MG63 (cell line): ENCODE measurements at regions not wholly inside any gene's neighbourhood (a gene's known extent, or its start where the extent isn't known, plus 50 kb on each side); places are given as distances from the start of the nearest gene placed in this dataset.
"Not testable (repeated sequence)": the region's sequence is repeated elsewhere in the genome, so short reads cannot be mapped to it uniquely, and the experiment has no call there.

Experiments used
- DNase-seq: peaks from one replicate; pipeline ENCODE4 v3.0.0-alpha.2; 2020
- H3K27me3 ChIP-seq: fragments of 250-450 bp; sonication (Bioruptor Pico); 2 replicates; pipeline ENCODE4 v1.5.1; 2020; ENCODE audit warnings: mild to moderate bottlenecking, moderate library complexity
- H3K36me3 ChIP-seq: fragments of 250-450 bp; sonication (Bioruptor Pico); 2 replicates; pipeline ENCODE4 v1.5.1; 2020; ENCODE audit warnings: mild to moderate bottlenecking, moderate library complexity
- H3K4me3 ChIP-seq: fragments of 250-450 bp; sonication (Bioruptor Pico); 2 replicates; pipeline ENCODE4 v1.5.1; 2020; ENCODE audit warnings: mild to moderate bottlenecking, moderate library complexity
- H3K9me3 ChIP-seq: fragments of 250-450 bp; sonication (Bioruptor Pico); 2 replicates; pipeline ENCODE4 v1.5.1; 2020; ENCODE audit warnings: mild to moderate bottlenecking, moderate library complexity

DNA sequence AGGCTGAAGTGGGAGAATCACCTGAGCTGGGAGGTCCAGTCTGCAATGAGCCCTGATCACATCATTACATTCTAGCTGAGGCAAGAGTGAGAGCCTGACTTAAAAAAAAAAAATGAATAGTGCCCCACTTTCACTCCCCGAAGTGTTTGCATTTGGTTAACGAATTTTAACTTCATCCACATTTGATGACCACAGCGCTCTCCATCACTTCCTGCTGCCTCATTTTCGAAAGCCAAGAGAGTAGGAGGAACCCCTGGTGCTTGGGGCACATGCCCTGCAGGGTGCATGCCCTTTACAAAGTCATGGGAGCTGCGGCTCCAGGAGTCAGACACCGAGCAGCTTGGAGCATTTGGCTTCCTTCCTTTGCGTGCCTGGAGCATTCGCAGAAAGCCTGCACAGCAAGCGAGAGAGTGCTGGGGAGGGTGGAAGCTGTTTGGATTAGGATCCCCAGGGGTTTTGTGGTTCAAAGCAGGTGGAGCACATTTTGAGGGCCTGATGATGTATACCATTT lies 119.1 kb upstream of the METTL14 start:
- H3K36me3 ChIP-seq, H3K27me3 ChIP-seq, H3K4me3 ChIP-seq, H3K9me3 ChIP-seq: not testable (repeated sequence)
- DNase-seq, result peak; percentile 93

DNA sequence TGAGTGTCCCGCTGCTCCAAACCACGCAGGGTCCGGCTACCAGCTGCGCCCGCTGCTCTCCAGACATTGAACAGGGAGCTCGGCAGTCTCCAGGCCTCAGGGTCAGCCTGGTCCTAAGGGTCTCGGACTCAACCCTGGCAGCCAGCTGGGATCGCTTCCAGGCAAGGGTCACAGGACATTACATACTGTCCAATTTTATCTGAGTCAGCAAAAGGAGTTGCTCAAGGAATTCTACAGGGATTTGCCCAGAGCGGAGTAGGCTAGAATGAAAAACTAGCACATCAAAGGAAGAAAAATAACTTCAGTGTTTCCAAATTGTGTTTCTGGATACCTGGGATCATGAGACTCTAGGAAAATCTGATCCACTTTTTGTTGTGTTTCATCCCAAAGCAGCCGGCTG lies 112.2 kb upstream of the METTL14 start:
- H3K9me3 ChIP-seq, H3K4me3 ChIP-seq, H3K36me3 ChIP-seq, DNase-seq, H3K27me3 ChIP-seq: not testable (repeated sequence)

DNA sequence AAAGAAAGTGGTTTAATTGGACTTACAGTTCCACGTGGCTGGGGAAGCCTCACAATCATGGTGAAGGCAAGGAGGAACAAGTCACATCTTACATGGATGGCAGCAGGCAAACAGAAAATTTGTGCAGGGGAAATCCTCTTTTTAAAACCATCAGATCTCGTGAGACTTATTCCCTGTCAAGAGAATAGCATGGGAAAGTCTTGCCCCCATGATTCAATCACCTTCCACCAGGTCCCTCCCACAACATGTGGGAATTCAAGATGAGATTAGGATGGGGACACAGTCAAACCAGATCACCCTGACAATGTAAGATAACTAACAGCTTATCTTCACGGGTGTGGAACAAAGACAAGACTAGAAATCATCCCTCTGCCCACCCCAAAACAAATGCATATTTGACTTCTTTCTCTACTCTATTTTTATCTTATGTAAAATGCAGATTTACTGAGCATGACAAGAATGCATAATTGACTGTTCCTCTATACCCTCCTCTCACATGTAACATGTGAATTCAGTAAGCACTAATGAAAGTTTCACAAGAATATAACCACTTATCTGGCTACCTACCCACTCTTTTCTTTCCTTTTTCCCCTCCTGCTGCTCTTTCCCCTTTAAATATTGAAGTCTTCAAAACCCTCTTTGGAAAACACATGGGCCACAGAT lies 110.8 kb upstream of the METTL14 start:
- not testable (repeated sequence) for H3K4me3 ChIP-seq, DNase-seq, H3K36me3 ChIP-seq, H3K9me3 ChIP-seq, H3K27me3 ChIP-seq

DNA sequence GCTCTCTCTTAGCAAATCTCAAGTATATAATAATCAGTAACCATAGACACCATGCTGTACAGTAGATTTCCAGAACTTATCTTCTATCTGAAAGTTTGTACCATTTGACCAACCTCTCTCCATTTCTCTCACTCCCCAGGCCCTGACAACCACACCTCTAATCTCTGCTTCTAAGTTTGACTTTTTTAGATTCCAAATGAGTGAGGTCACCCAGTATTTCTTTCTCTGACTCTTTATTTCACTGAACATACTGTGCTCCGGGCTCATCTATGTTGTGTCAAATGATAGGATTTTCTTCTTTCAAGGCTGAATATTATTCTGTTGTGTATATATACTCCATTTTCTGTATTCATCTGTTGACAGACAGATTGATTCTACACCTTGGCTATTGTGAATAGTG lies 110.1 kb upstream of the METTL14 start:
- DNase-seq, H3K36me3 ChIP-seq, H3K4me3 ChIP-seq, H3K9me3 ChIP-seq, H3K27me3 ChIP-seq: not testable (repeated sequence)

DNA sequence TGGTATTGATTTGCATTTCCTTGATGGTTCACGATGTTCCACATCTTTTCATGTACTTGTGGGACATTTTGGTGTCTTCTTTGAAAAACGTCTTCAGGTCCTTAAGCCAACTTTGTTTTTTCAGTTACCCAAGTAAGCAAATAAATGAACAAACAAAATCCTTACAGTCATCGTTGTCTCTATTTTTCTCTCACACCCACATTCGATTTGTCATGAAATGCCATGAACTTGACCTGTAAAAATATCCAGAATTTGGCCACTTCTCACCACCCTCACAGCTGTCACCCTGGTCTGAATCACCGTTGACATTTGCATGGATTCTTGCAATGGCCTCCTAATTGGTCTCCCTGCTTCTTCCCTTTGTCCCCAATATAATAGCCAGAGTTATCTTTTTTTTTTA lies 109.5 kb upstream of the METTL14 start:
- H3K36me3 ChIP-seq, H3K27me3 ChIP-seq, DNase-seq, H3K4me3 ChIP-seq, H3K9me3 ChIP-seq: not testable (repeated sequence)

DNA sequence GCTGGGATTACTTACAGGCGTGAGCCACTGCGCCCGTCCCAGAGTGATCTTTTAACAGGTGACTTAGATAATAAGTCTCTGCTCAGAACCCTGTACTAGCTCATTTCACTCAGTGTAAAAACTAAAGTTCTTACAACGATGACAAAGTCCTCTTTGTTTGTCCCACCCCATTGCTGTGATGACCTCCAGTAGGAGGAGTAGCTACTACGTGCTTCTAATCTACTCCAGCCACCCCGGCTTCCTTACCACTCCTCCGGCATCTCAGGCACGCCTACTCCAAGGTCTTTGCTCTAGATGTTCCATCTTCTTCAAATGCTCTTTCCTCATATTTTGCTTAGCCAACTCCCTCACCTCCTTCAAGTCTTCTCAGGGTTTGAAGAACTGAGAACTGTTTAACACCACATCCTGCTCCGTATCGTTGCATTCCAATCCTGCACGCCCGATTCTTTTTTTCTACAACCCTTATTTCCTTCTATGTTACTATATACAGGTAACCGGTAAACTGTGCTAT lies 108.4 kb upstream of the METTL14 start:
- DNase-seq, H3K4me3 ChIP-seq, H3K9me3 ChIP-seq, H3K27me3 ChIP-seq, H3K36me3 ChIP-seq: not testable (repeated sequence)

DNA sequence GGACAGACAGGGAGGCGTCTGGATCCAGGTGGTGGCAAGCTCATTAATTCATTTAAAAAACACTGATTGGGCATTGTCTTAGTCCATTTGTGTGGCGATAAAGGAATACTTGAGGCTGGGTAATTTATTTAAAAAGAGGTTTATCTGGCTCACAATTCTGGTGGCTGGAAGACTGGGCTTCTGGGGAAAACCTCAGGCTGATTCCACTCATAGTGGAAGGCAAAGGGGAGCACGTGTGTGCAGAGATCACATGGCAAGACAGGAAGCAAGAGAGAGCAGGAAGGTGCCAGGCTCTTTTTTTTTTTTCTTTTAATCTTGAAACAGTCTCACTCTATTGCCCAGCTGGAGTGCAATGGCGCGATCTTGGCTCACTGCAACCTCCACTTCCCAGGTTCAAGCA lies 100.2 kb upstream of the METTL14 start:
- no peak overlapping the region for H3K4me3 ChIP-seq
- H3K36me3 ChIP-seq, result no peaks in the 10 kb centered on the region
- no peaks in the 10 kb centered on the region for H3K9me3 ChIP-seq
- no peak for DNase-seq
- no peaks in the 10 kb centered on the region for H3K27me3 ChIP-seq

DNA sequence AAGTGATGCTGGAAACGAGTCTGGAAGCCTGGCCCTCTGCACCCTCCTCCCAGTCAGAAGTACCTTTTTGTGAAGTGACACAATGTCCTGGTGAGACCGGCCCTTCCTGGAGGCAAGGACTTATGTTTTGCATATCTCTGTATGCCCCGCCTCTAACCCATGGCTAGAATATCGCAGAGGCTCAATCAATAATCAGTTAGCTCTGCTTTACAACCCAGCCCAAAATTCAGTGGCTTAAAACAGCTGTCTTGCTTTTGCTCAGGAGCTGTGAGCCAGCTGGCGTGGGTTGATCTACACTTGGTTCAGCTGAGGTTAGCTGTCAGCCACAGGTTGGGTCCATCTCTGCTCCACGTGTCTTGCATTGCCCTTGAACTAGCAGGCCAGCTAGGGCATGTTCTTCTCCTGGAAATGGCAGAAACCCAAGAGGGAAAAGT lies 98.8 kb upstream of the METTL14 start:
- H3K4me3 ChIP-seq, result no peak overlapping the region
- DNase-seq, result no peak
- H3K27me3 ChIP-seq, result no peaks in the 10 kb centered on the region
- no peaks in the 10 kb centered on the region for H3K9me3 ChIP-seq
- no peaks in the 10 kb centered on the region for H3K36me3 ChIP-seq

DNA sequence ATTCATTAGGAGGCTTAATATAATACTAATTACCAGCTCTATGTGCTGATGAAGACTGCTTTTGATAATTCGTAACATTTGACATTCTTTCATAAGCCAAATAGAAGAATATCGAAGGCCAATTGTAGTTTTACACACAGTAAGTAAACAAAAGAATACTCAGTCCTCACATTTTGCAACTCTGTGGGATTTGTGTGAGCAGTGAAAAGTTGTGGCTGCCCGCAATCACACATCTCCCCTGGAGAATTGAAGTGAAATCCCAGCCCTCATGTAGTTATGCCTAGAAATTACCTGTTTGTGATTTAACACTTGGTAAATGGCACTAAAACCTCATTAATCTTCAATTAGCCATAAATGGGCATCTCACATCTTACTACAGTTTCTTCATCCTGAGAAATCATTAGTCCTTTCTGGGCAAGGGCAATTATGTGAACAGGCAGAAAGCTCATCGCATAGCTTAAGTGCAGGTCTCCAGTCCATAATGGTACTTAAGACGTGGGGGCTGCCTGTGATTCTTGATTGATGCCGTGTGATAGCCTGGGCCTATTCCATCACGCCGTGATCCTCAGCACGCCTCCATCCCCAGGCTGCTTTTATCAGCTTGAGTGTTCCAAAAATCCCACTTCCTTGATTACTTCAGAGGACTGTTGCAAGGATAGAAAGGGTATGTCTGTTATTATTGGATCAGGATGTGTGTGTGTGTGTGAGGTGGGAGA lies 97.9 kb upstream of the METTL14 start:
- no peaks in the 10 kb centered on the region for H3K36me3 ChIP-seq
- DNase-seq, result no peak
- H3K4me3 ChIP-seq, result no peak overlapping the region
- no peaks in the 10 kb centered on the region for H3K27me3 ChIP-seq
- no peaks in the 10 kb centered on the region for H3K9me3 ChIP-seq

DNA sequence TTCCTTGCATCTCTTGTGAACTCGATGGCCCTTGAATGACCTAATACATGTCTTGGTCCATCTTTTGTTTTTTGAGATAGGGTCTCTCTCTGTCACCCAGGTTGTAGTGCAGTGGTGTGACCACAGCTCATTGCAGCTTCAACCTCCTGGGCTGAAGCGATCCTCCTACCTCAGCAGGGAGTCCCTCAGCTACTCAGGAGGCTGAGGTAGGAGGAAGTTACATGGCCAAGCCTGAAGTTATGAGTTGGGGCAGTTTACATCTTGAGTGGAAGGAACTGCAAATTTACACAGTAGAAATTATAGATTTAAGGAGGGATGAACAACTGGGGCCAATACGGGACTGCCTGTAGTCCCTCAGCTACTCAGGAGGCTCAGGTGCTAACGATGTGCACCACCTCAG lies 97.2 kb upstream of the METTL14 start:
- Histone ChIP-seq H3K27me3 (no peaks in the 10 kb centered on the region), H3K4me3 (no peak overlapping the region), H3K9me3 (no peaks in the 10 kb centered on the region)

DNA sequence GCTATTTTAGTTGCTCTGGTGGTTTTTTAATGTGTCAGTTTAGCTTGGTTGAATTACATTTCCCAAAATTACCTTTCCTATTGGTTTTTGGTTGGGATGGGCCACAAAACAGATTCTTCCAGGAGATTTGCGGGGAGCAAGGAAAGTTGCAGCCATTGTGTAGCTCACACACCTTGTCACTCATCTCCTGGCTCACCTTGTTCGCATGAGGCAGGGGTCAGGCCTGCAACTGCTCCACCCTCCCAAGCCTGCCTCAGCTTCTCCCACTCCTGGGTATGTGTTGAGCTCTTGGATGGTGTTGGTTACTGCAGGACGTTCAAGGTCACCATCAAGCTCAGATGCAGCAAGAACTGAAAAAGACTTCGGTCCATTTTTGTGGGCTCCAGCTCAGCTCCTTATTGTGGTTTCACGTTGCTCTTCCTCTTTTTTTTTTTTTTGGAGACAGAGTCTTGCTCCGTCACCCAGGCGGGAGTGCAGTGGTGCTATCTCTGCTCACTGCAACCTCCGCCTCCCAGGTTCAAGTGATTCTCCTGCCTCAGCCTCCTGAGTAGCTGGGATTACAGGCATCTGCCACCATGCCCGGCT lies 95.6 kb upstream of the METTL14 start:
- no peak for DNase-seq
- Histone ChIP-seq H3K36me3 (no peaks in the 10 kb centered on the region), H3K27me3 (no peaks in the 10 kb centered on the region), H3K4me3 (no peak overlapping the region), H3K9me3 (no peaks in the 10 kb centered on the region)

More for the DNA sequence above, 97.2 kb upstream of the METTL14 start:
- no peak for DNase-seq
- no peaks in the 10 kb centered on the region for H3K36me3 ChIP-seq

DNA sequence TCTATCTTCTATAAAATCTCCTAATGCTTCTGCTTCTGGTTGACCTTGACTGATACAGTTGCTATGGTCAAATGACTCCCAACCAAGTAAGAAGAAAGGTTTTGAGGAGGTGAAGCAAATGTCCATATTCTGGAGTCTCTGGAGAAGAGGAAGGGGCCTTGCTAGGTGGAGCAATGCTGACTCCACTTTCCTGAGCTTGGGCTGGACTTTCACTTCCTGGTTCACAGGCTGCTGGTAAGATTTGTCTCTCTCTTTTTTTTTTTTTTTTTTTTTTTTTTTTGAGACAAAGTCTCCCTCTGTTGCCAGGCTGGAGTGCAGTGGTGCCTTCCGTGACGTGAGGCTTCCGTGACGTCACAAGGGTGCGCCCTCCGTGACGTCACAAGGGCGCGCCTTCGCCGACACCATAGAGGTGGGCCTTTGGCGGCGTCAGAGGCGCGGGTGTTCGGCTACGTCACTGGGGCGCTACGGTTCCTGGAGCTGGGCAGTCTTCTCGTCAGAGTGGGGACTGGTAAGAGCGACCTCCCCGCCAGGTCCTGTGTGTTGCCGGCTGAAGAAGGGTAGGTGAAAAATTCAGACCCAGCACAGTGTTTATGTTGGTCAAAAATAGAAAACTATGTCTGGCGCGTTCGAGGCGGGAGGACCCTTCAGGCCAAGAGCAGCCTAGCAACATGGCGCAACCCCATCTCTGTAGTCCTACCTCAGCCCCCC lies 93.7 kb upstream of the METTL14 start:
- H3K27me3 ChIP-seq, H3K36me3 ChIP-seq, H3K9me3 ChIP-seq: not testable (repeated sequence)
- DNase-seq, result peak; percentile 89
- H3K4me3 ChIP-seq, result peak overlapping the region; percentile 65

DNA sequence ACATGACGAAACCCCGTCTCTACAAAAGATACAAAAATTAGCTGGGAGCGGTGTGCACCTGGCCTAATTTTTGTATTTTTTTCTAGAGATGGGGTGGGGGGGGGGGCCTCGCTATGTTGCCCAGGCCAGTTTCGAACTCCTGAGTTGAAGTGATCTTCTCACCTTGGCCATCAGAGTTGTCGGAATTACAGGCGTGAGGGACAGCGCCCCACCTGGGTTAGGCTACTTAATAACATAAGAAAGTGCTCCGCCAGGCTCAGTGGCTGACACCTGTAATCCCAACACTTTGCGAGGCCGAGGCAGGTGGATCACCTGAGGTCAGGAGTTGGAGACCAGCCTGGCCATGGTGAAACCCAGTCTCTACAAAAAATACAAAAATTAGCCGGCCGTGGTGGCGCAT lies 92.9 kb upstream of the METTL14 start:
- H3K36me3 ChIP-seq, H3K27me3 ChIP-seq, H3K9me3 ChIP-seq, DNase-seq: not testable (repeated sequence)
- peak overlapping the region; percentile 65 for H3K4me3 ChIP-seq

DNA sequence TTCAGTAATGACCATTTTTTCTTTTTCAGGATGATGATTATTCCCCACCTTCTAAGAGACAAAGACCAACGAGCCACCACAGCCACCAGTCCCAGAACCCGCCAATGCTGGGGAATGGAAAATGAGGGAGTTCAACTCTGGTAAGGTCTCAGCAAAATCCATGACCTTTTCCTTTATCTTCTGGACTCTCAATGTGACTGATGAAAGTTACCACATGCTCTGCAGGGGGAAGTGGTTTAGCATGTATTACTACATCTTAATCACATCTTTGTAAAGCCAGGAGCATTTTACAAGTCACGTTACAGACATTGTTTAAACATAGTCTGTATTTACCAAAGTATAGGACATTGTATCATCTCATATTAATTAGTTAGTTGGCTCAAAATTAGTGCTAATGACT lies 89.3 kb upstream of the METTL14 start:
- H3K4me3 ChIP-seq, H3K27me3 ChIP-seq, H3K36me3 ChIP-seq, DNase-seq, H3K9me3 ChIP-seq: not testable (repeated sequence)

DNA sequence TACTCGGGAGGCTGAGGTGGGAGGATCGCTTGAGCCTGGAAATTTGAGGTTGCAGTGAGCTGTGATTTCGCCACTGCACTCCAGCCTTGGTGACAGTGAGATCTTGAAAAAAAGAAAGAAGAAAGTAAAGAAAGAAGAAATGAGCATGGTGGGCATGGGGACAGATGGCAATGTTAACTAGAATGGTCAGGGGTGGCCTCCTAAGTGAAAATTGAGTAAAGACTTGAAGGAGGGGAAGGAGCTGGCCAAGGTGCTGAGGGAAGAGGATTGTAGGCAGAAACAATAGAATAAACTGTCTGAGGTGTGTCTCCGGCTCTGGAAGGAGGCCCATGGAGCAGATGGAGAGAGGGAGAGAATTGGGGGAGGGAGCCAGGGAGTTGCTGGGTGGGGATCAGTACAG lies 60.1 kb upstream of the METTL14 start:
- H3K9me3 ChIP-seq, DNase-seq, H3K27me3 ChIP-seq, H3K4me3 ChIP-seq, H3K36me3 ChIP-seq: not testable (repeated sequence)

DNA sequence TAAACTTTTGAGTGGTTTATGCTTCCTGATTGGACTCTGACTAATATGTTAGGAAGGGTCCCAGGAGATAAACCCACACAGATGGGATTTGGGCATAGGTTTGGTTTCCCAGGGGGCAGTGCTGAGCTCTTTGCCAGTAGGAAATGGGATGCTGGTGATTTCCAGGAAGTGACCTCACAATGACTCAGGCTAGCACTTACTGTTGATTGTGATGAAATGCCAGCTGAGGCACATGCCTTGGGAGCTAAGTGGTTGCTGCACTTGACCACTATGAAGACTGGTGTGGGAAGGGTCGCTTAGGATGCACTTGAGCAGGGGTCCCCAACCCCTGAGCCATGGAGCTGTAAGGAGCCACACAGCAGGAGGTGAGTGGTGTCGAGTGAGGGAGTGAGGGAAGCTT lies 55.5 kb upstream of the METTL14 start:
- not testable (repeated sequence) for H3K4me3 ChIP-seq, H3K36me3 ChIP-seq, H3K9me3 ChIP-seq, H3K27me3 ChIP-seq
- peak; percentile 42 for DNase-seq

DNA sequence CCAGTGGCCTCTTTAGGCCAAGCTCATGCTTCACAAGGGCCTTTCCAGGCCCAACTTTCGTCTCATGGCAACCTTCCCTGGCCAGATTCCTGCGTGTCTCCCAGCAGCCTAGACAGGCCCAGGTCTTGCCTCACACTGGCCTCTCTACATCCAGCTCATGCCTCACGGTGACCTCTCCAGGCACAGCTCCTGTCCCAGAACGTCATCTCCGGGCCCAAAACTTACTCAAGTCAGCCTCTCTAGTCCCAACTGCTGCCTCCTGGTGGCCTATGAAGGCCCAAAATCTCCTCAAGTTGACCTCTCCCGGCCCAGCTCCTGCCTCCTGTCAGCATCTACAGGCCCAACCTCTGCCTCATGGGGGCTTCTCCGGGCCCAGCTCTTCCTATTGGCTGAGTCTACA lies 54.3 kb upstream of the METTL14 start:
- H3K27me3 ChIP-seq, H3K4me3 ChIP-seq, H3K9me3 ChIP-seq, H3K36me3 ChIP-seq, DNase-seq: not testable (repeated sequence)
